ENCODE measurements at regions not wholly inside any gene's neighbourhood (a gene's known extent, or its start where the extent isn't known, plus 50 kb on each side); places are given as distances from the start of the nearest gene placed in this dataset.

GRCh38 chr5:117271656-117272055 lies 697.0 kb upstream of the SEMA6A start:
- TF ChIP-seq EZH2 (IDR thresholded peaks at IDR 0.05) (no peak), CTCF (IDR thresholded peaks at IDR 0.05) (no peak), EZH2phosphoT487 (IDR thresholded peaks at IDR 0.05) (no peak)

Data from neural progenitor cell (in vitro differentiated cells).